RPMI8226 (cell line): ENCODE measurements at regions not wholly inside any gene's neighbourhood (a gene's known extent, or its start where the extent isn't known, plus 50 kb on each side); places are given as distances from the start of the nearest gene placed in this dataset.
"Not testable (repeated sequence)": the region's sequence is repeated elsewhere in the genome, so short reads cannot be mapped to it uniquely, and the experiment has no call there.

Experiments used
- DNase-seq: peaks from one replicate; pipeline ENCODE4 v3.0.0-alpha.2; 2015

GRCh38 chr10:71086439-71087080 lies 125.8 kb upstream of the UNC5B start:
- DNase-seq, result no peak

GRCh38 chr10:71087622-71088021 lies 124.7 kb upstream of the UNC5B start:
- no peak for DNase-seq

GRCh38 chr10:71088054-71088453 lies 124.3 kb upstream of the UNC5B start:
- no peak for DNase-seq

- not testable (repeated sequence) for DNase-seq
Observed at GRCh38 chr10:71088578-71088977, 123.8 kb upstream of the UNC5B start.

GRCh38 chr10:71089162-71089561 lies 123.2 kb upstream of the UNC5B start:
- no peak for DNase-seq

- DNase-seq, result no peak
Observed at GRCh38 chr10:71090330-71090729, 122.0 kb upstream of the UNC5B start.

- no peak for DNase-seq
Observed at GRCh38 chr10:71090801-71091200, 121.6 kb upstream of the UNC5B start.

GRCh38 chr10:71092812-71093401 lies 119.5 kb upstream of the UNC5B start:
- no peak for DNase-seq

- DNase-seq, result no peak
Observed at GRCh38 chr10:71093531-71093930, 118.8 kb upstream of the UNC5B start.

GRCh38 chr10:71094712-71095390 lies 117.5 kb upstream of the UNC5B start:
- DNase-seq, result no peak

GRCh38 chr10:71099731-71100361 lies 112.5 kb upstream of the UNC5B start:
- no peak for DNase-seq

GRCh38 chr10:71103961-71104360 lies 108.4 kb upstream of the UNC5B start:
- DNase-seq, result no peak

- not testable (repeated sequence) for DNase-seq
Observed at GRCh38 chr10:71106151-71106550, 106.2 kb upstream of the UNC5B start.

GRCh38 chr10:71107117-71107516 lies 105.3 kb upstream of the UNC5B start:
- DNase-seq, result not testable (repeated sequence)

- DNase-seq, result not testable (repeated sequence)
Observed at GRCh38 chr10:71108042-71108441, 104.3 kb upstream of the UNC5B start.

GRCh38 chr10:71112138-71112785 lies 100.1 kb upstream of the UNC5B start:
- no peak for DNase-seq

GRCh38 chr10:71116426-71116825 lies 95.9 kb upstream of the UNC5B start:
- no peak for DNase-seq

GRCh38 chr10:71117589-71117988 lies 94.8 kb upstream of the UNC5B start:
- DNase-seq, result not testable (repeated sequence)

- DNase-seq, result no peak
Observed at GRCh38 chr10:71123023-71123422, 89.3 kb upstream of the UNC5B start.

GRCh38 chr10:71124921-71125748 lies 87.2 kb upstream of the UNC5B start:
- no peak for DNase-seq

- no peak for DNase-seq
Observed at GRCh38 chr10:71125749-71126107, 86.6 kb upstream of the UNC5B start.

- no peak for DNase-seq
Observed at GRCh38 chr10:71126432-71126831, 85.9 kb upstream of the UNC5B start.
